Karpas-422 (cell line): ENCODE measurements at regions not wholly inside any gene's neighbourhood (a gene's known extent, or its start where the extent isn't known, plus 50 kb on each side); places are given as distances from the start of the nearest gene placed in this dataset.

Experiments
- DNase-seq: peaks from one replicate; pipeline ENCODE4 v3.0.0-alpha.2; 2015
- H2AFZ ChIP-seq: fragments of 200-600 bp; sonication (generic); 2 replicates; pipeline ENCODE4 v1.6.1; 2014; ENCODE audit warnings: antibody characterized with exemption, low read length, mixed read lengths
- H3K27ac ChIP-seq: fragments of 200-600 bp; sonication (generic); 2 replicates; pipeline ENCODE4 v1.5.1; 2014; ENCODE audit warnings: mild to moderate bottlenecking, low read length, moderate library complexity
- H3K27me3 ChIP-seq: fragments of 200-600 bp; sonication (generic); 2 replicates; pipeline ENCODE4 v1.6.1; 2014; ENCODE audit warnings: low read length, mixed read lengths
- H3K36me3 ChIP-seq: fragments of 200-600 bp; sonication (generic); 2 replicates; pipeline ENCODE4 v1.6.1; 2014; ENCODE audit warnings: low read length, mixed read lengths; ENCODE audit not compliant: insufficient read depth
- H3K4me1 ChIP-seq: fragments of 200-600 bp; sonication (generic); 2 replicates; pipeline ENCODE4 v1.6.1; 2014; ENCODE audit warnings: mild to moderate bottlenecking, low read length, mixed read lengths
- H3K4me2 ChIP-seq: fragments of 200-600 bp; sonication (generic); 2 replicates; pipeline ENCODE4 v1.6.1; 2014; ENCODE audit warnings: low read length, low read depth, mild to moderate bottlenecking; ENCODE audit not compliant: poor library complexity, severe bottlenecking
- H3K4me3 ChIP-seq: fragments of 200-600 bp; sonication (generic); 2 replicates; pipeline ENCODE4 v1.5.1; 2014; ENCODE audit warnings: mild to moderate bottlenecking, antibody characterized with exemption, low read length, mixed read lengths
- H3K79me2 ChIP-seq: fragments of 200-600 bp; sonication (generic); 2 replicates; pipeline ENCODE4 v1.6.1; 2014; ENCODE audit warnings: mild to moderate bottlenecking, low read length, mixed read lengths
- H3K9ac ChIP-seq: fragments of 200-600 bp; sonication (generic); 2 replicates; pipeline ENCODE4 v1.6.0; 2014; ENCODE audit warnings: low read length
- H3K9me2 ChIP-seq: fragments of 200-600 bp; sonication (generic), shearing (Covaris generic); replicated peaks from 2 replicates; pipeline ENCODE4 v1.6.0; 2014; ENCODE audit warnings: mild to moderate bottlenecking, low read length, moderate library complexity; ENCODE audit not compliant: insufficient read depth
- H3K9me3 ChIP-seq: fragments of 300-700, 200-600 bp; sonication (generic); 2 replicates; pipeline ENCODE4 v1.6.1; 2014; ENCODE audit warnings: low read length, mixed read lengths
- H4K20me1 ChIP-seq: fragments of 200-600 bp; sonication (generic); 2 replicates; pipeline ENCODE4 v1.6.1; 2014; ENCODE audit warnings: mild to moderate bottlenecking, antibody characterized with exemption, low read length, low read depth; ENCODE audit not compliant: insufficient read depth

- no peaks in the 10 kb centered on the region for H3K36me3 ChIP-seq
- no peak for DNase-seq
These were observed 420.3 kb upstream of the BOD1L1 start for GRCh38 chr4:14047840-14048239.

DNA sequence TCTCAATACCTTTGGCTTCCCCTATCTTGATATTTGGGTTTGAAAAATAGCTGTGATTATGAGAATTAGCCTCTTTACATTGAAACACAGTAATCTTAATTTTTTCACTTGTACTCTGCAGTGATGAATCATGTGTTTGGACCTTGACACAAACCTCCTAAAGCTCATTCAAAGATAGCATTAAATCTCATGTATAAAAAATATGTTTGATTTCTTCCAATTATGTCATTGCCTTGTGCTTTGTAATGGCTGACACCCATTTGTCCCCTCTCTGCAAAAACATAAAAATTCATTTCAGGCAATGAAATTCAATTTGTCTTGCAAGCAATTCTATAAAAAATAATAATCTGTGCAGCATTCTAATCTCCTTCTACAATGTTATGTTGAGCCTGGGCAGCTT lies 422.4 kb upstream of the BOD1L1 start:
- Histone ChIP-seq H3K4me2 (no peak overlapping the region), H3K27ac (no peak overlapping the region), H3K36me3 (no peaks in the 10 kb centered on the region), H3K9me2 (no peaks in the 10 kb centered on the region), H3K9ac (no peak overlapping the region), H3K4me1 (no peaks in the 10 kb centered on the region), H4K20me1 (no peaks in the 10 kb centered on the region), H3K79me2 (no peaks in the 10 kb centered on the region), H3K27me3 (no peaks in the 10 kb centered on the region), H2AFZ (no peak overlapping the region), H3K9me3 (no peaks in the 10 kb centered on the region), H3K4me3 (no peak overlapping the region)
- no peak for DNase-seq

More at GRCh38 chr4:14047840-14048239, 420.3 kb upstream of the BOD1L1 start:
- Histone ChIP-seq H3K9ac (no peak overlapping the region), H3K27ac (no peak overlapping the region), H2AFZ (no peak overlapping the region), H4K20me1 (no peaks in the 10 kb centered on the region), H3K27me3 (no peaks in the 10 kb centered on the region), H3K4me1 (no peaks in the 10 kb centered on the region), H3K4me3 (no peak overlapping the region), H3K4me2 (no peak overlapping the region), H3K9me3 (no peaks in the 10 kb centered on the region), H3K79me2 (no peaks in the 10 kb centered on the region), H3K9me2 (no peaks in the 10 kb centered on the region)

GRCh38 chr4:14053291-14053690 lies 425.8 kb upstream of the BOD1L1 start:
- Histone ChIP-seq H3K9me3 (no peaks in the 10 kb centered on the region), H2AFZ (no peak overlapping the region), H4K20me1 (no peaks in the 10 kb centered on the region), H3K4me3 (no peak overlapping the region), H3K9me2 (no peaks in the 10 kb centered on the region), H3K79me2 (no peaks in the 10 kb centered on the region), H3K27ac (no peak overlapping the region), H3K36me3 (no peaks in the 10 kb centered on the region), H3K9ac (no peak overlapping the region), H3K4me2 (no peak overlapping the region), H3K27me3 (no peaks in the 10 kb centered on the region), H3K4me1 (no peaks in the 10 kb centered on the region)
- DNase-seq: no peak

DNA sequence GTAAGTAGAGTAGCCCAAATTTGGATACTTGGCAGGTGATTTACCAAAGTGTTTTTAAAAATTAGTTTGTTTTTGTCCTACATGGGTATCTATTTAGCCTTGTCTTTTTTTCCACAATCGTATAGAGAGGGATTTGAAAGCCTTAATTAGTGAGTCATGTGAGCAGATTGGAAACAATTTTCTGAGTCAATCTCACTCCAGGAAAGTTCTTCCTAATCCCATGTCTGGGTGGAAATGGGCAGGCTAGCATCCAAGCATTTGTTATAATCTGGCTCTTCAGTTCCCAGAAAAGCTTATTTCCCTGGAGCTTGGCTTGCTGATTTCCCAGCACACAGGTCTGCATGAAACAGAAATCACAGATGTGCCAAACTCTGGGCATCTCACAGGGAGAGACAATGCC lies 426.9 kb upstream of the BOD1L1 start:
- Histone ChIP-seq H3K9me3 (no peaks in the 10 kb centered on the region), H2AFZ (no peak overlapping the region), H3K4me1 (no peaks in the 10 kb centered on the region), H3K9me2 (no peaks in the 10 kb centered on the region), H4K20me1 (no peaks in the 10 kb centered on the region), H3K79me2 (no peaks in the 10 kb centered on the region), H3K27ac (no peak overlapping the region), H3K9ac (no peak overlapping the region), H3K27me3 (no peaks in the 10 kb centered on the region), H3K4me3 (no peak overlapping the region), H3K4me2 (no peak overlapping the region), H3K36me3 (no peaks in the 10 kb centered on the region)
- DNase-seq: no peak

DNA sequence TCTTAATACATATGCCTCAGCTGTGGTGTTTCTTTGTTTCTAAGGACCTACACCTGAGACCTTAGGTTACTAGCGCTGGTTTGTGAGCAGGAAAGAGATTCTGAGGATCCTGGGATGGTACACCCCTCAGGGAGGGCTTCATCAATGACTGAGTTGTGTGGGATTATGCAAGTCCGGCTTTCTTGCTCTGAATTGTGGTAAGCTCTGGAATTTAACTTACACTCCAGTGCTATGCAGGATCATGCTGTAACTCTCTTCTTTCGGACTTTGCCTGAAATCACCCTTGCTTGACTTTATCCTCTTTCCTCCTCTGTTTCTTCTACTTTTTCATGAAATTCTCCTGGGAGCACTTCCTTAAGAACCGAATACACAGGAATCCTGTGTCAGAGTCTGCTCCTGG lies 431.5 kb upstream of the BOD1L1 start:
- no peak for DNase-seq
- no peak overlapping the region for H3K4me3 ChIP-seq
- no peak overlapping the region for H3K4me2 ChIP-seq
- no peak overlapping the region for H3K27ac ChIP-seq
- no peak overlapping the region for H2AFZ ChIP-seq
- H3K9me3 ChIP-seq: no peaks in the 10 kb centered on the region
- H3K9ac ChIP-seq: no peak overlapping the region
- no peaks in the 10 kb centered on the region for H3K9me2 ChIP-seq
- H3K4me1 ChIP-seq: no peaks in the 10 kb centered on the region
- H3K27me3 ChIP-seq: no peaks in the 10 kb centered on the region
- H3K79me2 ChIP-seq: no peaks in the 10 kb centered on the region
- H4K20me1 ChIP-seq: no peaks in the 10 kb centered on the region
- no peaks in the 10 kb centered on the region for H3K36me3 ChIP-seq

DNA sequence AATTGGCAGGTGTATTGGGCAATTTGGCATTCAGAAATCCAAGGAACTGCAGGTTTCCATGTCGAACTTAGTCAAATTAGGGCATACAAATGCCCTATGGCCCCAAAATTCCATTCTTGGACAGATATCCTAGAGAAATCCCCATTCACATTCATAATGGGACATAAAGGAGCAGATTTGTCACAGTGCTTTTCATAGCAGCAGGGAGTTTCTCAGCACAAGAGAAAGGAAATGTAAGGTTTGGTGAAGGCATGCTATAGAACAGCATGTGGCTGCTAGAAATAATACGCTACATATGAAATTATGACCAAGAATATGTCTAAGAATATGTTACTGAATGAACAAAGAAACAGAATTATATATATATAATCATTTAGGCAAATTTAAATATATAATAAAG lies 437.5 kb upstream of the BOD1L1 start:
- H3K4me3 ChIP-seq: no peak overlapping the region
- H3K4me1 ChIP-seq: no peaks in the 10 kb centered on the region
- no peak overlapping the region for H3K9ac ChIP-seq
- H3K79me2 ChIP-seq: no peaks in the 10 kb centered on the region
- no peak overlapping the region for H2AFZ ChIP-seq
- H3K36me3 ChIP-seq: no peaks in the 10 kb centered on the region
- no peaks in the 10 kb centered on the region for H3K9me3 ChIP-seq
- DNase-seq: no peak
- H3K27ac ChIP-seq: no peak overlapping the region
- H3K4me2 ChIP-seq: no peak overlapping the region
- H3K9me2 ChIP-seq: no peaks in the 10 kb centered on the region
- H3K27me3 ChIP-seq: no peaks in the 10 kb centered on the region
- no peaks in the 10 kb centered on the region for H4K20me1 ChIP-seq

DNA sequence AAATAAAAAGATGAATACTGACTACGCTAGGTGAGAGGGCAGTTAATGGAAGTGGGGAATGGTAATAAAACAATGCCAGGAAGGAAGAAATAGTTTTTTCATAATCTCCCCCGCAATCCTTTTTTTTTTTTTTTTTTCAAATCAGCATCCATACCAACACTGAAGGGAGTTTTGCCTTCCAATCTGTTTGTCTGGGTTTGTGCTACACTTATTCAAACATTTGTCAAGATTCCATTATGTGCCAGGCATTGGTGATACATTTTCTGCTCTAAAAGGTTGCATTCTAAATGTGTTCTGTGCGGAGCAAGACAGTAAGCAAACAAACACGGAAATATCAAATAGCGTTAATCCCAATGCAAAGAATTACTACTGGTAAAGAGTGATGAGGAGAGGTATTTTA lies 437.9 kb upstream of the BOD1L1 start:
- DNase-seq: no peak
- Histone ChIP-seq H3K4me3 (no peak overlapping the region), H3K9me2 (no peaks in the 10 kb centered on the region), H4K20me1 (no peaks in the 10 kb centered on the region), H3K9me3 (no peaks in the 10 kb centered on the region), H3K4me2 (no peak overlapping the region), H3K27ac (no peak overlapping the region), H3K36me3 (no peaks in the 10 kb centered on the region), H3K27me3 (no peaks in the 10 kb centered on the region), H3K79me2 (no peaks in the 10 kb centered on the region), H3K9ac (no peak overlapping the region), H3K4me1 (no peaks in the 10 kb centered on the region), H2AFZ (no peak overlapping the region)

GRCh38 chr4:14066979-14067378 lies 439.5 kb upstream of the BOD1L1 start:
- Histone ChIP-seq H4K20me1 (no peaks in the 10 kb centered on the region), H3K27ac (no peak overlapping the region), H2AFZ (no peak overlapping the region), H3K27me3 (no peaks in the 10 kb centered on the region), H3K79me2 (no peaks in the 10 kb centered on the region), H3K9me2 (no peaks in the 10 kb centered on the region), H3K9me3 (no peaks in the 10 kb centered on the region), H3K4me2 (no peak overlapping the region), H3K9ac (no peak overlapping the region), H3K36me3 (no peaks in the 10 kb centered on the region), H3K4me1 (no peaks in the 10 kb centered on the region), H3K4me3 (no peak overlapping the region)
- no peak for DNase-seq

GRCh38 chr4:14069886-14070285 lies 442.4 kb upstream of the BOD1L1 start:
- Histone ChIP-seq H2AFZ (no peak overlapping the region), H3K4me1 (no peaks in the 10 kb centered on the region), H4K20me1 (no peaks in the 10 kb centered on the region), H3K36me3 (no peaks in the 10 kb centered on the region), H3K79me2 (no peaks in the 10 kb centered on the region), H3K4me3 (no peak overlapping the region), H3K4me2 (no peak overlapping the region), H3K27me3 (no peaks in the 10 kb centered on the region), H3K27ac (no peak overlapping the region), H3K9me2 (no peaks in the 10 kb centered on the region), H3K9me3 (no peaks in the 10 kb centered on the region), H3K9ac (no peak overlapping the region)
- no peak for DNase-seq
